NCI-H1694 treated with DMSO at 0.1 percent for 48 hours (cell line): ENCODE measurements at regions not wholly inside any gene's neighbourhood (a gene's known extent, or its start where the extent isn't known, plus 50 kb on each side); places are given as distances from the start of the nearest gene placed in this dataset.
"Not testable (repeated sequence)": the region's sequence is repeated elsewhere in the genome, so short reads cannot be mapped to it uniquely, and the experiment has no call there.

Source experiments
- DNase-seq: peaks from one replicate; lab custom pipeline; 2025; lab: John Stamatoyannopoulos, UW

- no peak for DNase-seq
Measured at GRCh38 chr2:131584380-131584779, 56.7 kb downstream of the CCDC74A start.

GRCh38 chr2:131584940-131585339, 57.3 kb downstream of the CCDC74A start:
- DNase-seq = no peak

- no peak for DNase-seq
Measured at GRCh38 chr2:131588152-131588873, 60.6 kb downstream of the CCDC74A start.

- DNase-seq = not testable (repeated sequence)
Measured at GRCh38 chr2:131589126-131589525, 61.4 kb downstream of the CCDC74A start.

- DNase-seq = no peak
Measured at GRCh38 chr2:131590366-131590765, 62.7 kb downstream of the CCDC74A start.

- no peak for DNase-seq
Measured at GRCh38 chr2:131590896-131591295, 63.2 kb downstream of the CCDC74A start.

- not testable (repeated sequence) for DNase-seq
Measured at GRCh38 chr2:131596561-131596960, 68.9 kb downstream of the CCDC74A start.

- not testable (repeated sequence) for DNase-seq
Measured at GRCh38 chr2:131602444-131602843, 74.8 kb downstream of the CCDC74A start.

- not testable (repeated sequence) for DNase-seq
Measured at GRCh38 chr2:131604652-131605051, 77.0 kb downstream of the CCDC74A start.

GRCh38 chr2:131606366-131606765, 78.7 kb downstream of the CCDC74A start:
- DNase-seq = not testable (repeated sequence)

- DNase-seq = not testable (repeated sequence)
Measured at GRCh38 chr2:131607056-131607455, 79.4 kb downstream of the CCDC74A start.

GRCh38 chr2:131614539-131614938, 86.9 kb downstream of the CCDC74A start:
- not testable (repeated sequence) for DNase-seq

- not testable (repeated sequence) for DNase-seq
Measured at GRCh38 chr2:131618320-131618719, 90.6 kb downstream of the CCDC74A start.

- not testable (repeated sequence) for DNase-seq
Measured at GRCh38 chr2:131622874-131623273, 95.2 kb downstream of the CCDC74A start.

GRCh38 chr2:131626011-131626410, 98.3 kb downstream of the CCDC74A start:
- DNase-seq = not testable (repeated sequence)

- DNase-seq = not testable (repeated sequence)
Measured at GRCh38 chr2:131626565-131626964, 98.9 kb downstream of the CCDC74A start.

GRCh38 chr2:131627777-131628176, 100.1 kb downstream of the CCDC74A start:
- not testable (repeated sequence) for DNase-seq

- DNase-seq = not testable (repeated sequence)
Measured at GRCh38 chr2:131631648-131632047, 104.0 kb downstream of the CCDC74A start.

- DNase-seq = not testable (repeated sequence)
Measured at GRCh38 chr2:131633405-131633804, 105.7 kb downstream of the CCDC74A start.

- not testable (repeated sequence) for DNase-seq
Measured at GRCh38 chr2:131633827-131634695, 106.4 kb downstream of the CCDC74A start.

- no peak for DNase-seq
Measured at GRCh38 chr2:131635611-131636010, 107.9 kb downstream of the CCDC74A start.

GRCh38 chr2:131636704-131637308, 109.1 kb downstream of the CCDC74A start:
- peak; percentile 10 for DNase-seq
